Fibroblast of villous mesenchyme (primary cell): ENCODE measurements at regions not wholly inside any gene's neighbourhood (a gene's known extent, or its start where the extent isn't known, plus 50 kb on each side); places are given as distances from the start of the nearest gene placed in this dataset.
A peak's percentile ranks its signal among the peaks of the same experiment; 100 is the strongest.

Source experiments
- DNase-seq: peaks from one replicate; pipeline ENCODE4 v3.0.0-alpha.2; 2010; ENCODE audit warnings: low read depth
- H3K4me3 ChIP-seq: 2 replicates; pipeline ENCODE4 v1.5.1; 2011; ENCODE audit warnings: low read depth, mild to moderate bottlenecking, low read length
- CTCF ChIP-seq: IDR thresholded peaks from 2 replicates; pipeline ENCODE4 v1.5.1; 2012; ENCODE audit warnings: low read depth, mild to moderate bottlenecking, low read length; ENCODE audit not compliant: insufficient read depth

- no peak overlapping the region for H3K4me3 ChIP-seq
- no peak for DNase-seq
- no peak for TF ChIP-seq CTCF
Observed at GRCh38 chr2:240236217-240237111, 96.0 kb upstream of the OTOS start.

- DNase-seq, result peak; percentile 6
- no peak for TF ChIP-seq CTCF
- H3K4me3 ChIP-seq, result no peak overlapping the region
Observed at GRCh38 chr2:240237609-240238174, 97.2 kb upstream of the OTOS start.

GRCh38 chr2:240238201-240238600, 97.7 kb upstream of the OTOS start:
- TF ChIP-seq CTCF, result no peak
- no peak for DNase-seq
- H3K4me3 ChIP-seq, result no peak overlapping the region

- DNase-seq, result no peak
- H3K4me3 ChIP-seq, result no peak overlapping the region
- no peak for TF ChIP-seq CTCF
Observed at GRCh38 chr2:240238786-240239185, 98.3 kb upstream of the OTOS start.

GRCh38 chr2:240239325-240239724, 98.9 kb upstream of the OTOS start:
- no peak for TF ChIP-seq CTCF
- no peak overlapping the region for H3K4me3 ChIP-seq
- DNase-seq, result no peak

GRCh38 chr2:240240017-240240734, 99.7 kb upstream of the OTOS start:
- no peak for TF ChIP-seq CTCF
- no peak for DNase-seq
- H3K4me3 ChIP-seq, result no peak overlapping the region
